HL-60 (cell line): ENCODE measurements at regions not wholly inside any gene's neighbourhood (a gene's known extent, or its start where the extent isn't known, plus 50 kb on each side); places are given as distances from the start of the nearest gene placed in this dataset.

Source experiments
- POLR2AphosphoS5 ChIP-seq: IDR thresholded peaks from 2 replicates; pipeline ENCODE4 v1.6.1; 2012; ENCODE audit warnings: low read depth
- SPI1 ChIP-seq: IDR thresholded peaks from 2 replicates; pipeline ENCODE4 v1.6.1; 2012; ENCODE audit warnings: low read depth, mild to moderate bottlenecking, borderline replicate concordance
- TF ChIP-seq, protein P1 (sequence below): IDR thresholded peaks from one replicate; pipeline ENCODE4 v1.5.1; 2011; ENCODE audit warnings: low read length, control low read depth, inconsistent platforms; ENCODE audit not compliant: insufficient read depth
- TF ChIP-seq, protein P2 (sequence below): IDR thresholded peaks from 2 replicates; pipeline ENCODE4 v1.6.1; 2012; ENCODE audit warnings: low read depth; ENCODE audit not compliant: insufficient replicate concordance

DNA sequence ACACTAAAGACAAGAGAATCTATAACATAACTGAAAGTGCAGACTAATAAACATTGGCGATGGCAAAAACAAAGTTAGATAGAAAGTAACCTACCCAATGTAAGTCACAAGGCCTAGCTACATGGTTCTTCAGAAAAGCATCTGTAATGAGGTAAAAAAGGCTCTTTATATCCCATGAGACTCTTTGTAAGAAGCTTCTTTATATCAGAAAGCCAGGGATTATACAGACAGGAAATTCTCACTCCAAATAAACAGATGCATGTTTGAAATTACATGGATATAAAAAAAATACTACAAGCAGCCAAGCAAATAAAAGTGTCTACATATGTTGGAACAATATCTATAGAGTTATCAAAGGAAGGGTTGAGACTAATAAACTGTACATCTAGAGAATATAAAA, 284.9 kb upstream of the NRSN1 start:
- TF ChIP-seq, protein P1, sequence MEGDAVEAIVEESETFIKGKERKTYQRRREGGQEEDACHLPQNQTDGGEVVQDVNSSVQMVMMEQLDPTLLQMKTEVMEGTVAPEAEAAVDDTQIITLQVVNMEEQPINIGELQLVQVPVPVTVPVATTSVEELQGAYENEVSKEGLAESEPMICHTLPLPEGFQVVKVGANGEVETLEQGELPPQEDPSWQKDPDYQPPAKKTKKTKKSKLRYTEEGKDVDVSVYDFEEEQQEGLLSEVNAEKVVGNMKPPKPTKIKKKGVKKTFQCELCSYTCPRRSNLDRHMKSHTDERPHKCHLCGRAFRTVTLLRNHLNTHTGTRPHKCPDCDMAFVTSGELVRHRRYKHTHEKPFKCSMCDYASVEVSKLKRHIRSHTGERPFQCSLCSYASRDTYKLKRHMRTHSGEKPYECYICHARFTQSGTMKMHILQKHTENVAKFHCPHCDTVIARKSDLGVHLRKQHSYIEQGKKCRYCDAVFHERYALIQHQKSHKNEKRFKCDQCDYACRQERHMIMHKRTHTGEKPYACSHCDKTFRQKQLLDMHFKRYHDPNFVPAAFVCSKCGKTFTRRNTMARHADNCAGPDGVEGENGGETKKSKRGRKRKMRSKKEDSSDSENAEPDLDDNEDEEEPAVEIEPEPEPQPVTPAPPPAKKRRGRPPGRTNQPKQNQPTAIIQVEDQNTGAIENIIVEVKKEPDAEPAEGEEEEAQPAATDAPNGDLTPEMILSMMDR, result no peak
- TF ChIP-seq, protein P2, sequence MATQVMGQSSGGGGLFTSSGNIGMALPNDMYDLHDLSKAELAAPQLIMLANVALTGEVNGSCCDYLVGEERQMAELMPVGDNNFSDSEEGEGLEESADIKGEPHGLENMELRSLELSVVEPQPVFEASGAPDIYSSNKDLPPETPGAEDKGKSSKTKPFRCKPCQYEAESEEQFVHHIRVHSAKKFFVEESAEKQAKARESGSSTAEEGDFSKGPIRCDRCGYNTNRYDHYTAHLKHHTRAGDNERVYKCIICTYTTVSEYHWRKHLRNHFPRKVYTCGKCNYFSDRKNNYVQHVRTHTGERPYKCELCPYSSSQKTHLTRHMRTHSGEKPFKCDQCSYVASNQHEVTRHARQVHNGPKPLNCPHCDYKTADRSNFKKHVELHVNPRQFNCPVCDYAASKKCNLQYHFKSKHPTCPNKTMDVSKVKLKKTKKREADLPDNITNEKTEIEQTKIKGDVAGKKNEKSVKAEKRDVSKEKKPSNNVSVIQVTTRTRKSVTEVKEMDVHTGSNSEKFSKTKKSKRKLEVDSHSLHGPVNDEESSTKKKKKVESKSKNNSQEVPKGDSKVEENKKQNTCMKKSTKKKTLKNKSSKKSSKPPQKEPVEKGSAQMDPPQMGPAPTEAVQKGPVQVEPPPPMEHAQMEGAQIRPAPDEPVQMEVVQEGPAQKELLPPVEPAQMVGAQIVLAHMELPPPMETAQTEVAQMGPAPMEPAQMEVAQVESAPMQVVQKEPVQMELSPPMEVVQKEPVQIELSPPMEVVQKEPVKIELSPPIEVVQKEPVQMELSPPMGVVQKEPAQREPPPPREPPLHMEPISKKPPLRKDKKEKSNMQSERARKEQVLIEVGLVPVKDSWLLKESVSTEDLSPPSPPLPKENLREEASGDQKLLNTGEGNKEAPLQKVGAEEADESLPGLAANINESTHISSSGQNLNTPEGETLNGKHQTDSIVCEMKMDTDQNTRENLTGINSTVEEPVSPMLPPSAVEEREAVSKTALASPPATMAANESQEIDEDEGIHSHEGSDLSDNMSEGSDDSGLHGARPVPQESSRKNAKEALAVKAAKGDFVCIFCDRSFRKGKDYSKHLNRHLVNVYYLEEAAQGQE, result no peak
- TF ChIP-seq POLR2AphosphoS5, result no peak
- no peak for TF ChIP-seq SPI1
